ENCODE measurements at regions not wholly inside any gene's neighbourhood (a gene's known extent, or its start where the extent isn't known, plus 50 kb on each side); places are given as distances from the start of the nearest gene placed in this dataset.

DNA sequence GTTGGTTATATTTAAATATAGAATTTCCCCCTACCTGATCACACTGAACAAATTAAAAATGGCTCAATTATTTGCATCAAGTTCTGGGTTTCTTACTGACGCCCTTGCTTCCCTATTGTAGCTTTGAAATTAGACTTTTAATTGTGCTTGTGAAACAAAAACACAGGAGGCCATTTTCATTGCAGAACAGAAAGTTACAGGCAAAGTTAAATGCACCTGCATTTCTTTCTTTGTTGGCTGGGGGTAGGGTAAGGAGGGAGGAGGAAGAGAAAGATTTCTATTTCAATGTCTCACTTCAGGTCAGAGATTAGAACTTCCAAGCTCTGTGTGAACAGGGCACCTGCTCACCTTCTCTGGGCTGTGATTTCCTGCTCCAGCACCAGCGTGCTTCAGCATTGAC is 199.6 kb downstream of the BCL11A start (continued):
- TF ChIP-seq SNAI2 (CRISPR knock-in tag; IDR thresholded peaks at IDR 0.05) (no peak), TCF4 (CRISPR knock-in tag; IDR thresholded peaks at IDR 0.05; ENCODE audit: borderline replicate concordance) (no peak), CSDC2 (CRISPR knock-in tag; IDR thresholded peaks at IDR 0.05) (no peak)
- TF ChIP-seq, protein P1, sequence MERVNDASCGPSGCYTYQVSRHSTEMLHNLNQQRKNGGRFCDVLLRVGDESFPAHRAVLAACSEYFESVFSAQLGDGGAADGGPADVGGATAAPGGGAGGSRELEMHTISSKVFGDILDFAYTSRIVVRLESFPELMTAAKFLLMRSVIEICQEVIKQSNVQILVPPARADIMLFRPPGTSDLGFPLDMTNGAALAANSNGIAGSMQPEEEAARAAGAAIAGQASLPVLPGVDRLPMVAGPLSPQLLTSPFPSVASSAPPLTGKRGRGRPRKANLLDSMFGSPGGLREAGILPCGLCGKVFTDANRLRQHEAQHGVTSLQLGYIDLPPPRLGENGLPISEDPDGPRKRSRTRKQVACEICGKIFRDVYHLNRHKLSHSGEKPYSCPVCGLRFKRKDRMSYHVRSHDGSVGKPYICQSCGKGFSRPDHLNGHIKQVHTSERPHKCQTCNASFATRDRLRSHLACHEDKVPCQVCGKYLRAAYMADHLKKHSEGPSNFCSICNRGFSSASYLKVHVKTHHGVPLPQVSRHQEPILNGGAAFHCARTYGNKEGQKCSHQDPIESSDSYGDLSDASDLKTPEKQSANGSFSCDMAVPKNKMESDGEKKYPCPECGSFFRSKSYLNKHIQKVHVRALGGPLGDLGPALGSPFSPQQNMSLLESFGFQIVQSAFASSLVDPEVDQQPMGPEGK (CRISPR knock-in tag; IDR thresholded peaks at IDR 0.05; ENCODE audit: borderline replicate concordance), result no peak

DNA sequence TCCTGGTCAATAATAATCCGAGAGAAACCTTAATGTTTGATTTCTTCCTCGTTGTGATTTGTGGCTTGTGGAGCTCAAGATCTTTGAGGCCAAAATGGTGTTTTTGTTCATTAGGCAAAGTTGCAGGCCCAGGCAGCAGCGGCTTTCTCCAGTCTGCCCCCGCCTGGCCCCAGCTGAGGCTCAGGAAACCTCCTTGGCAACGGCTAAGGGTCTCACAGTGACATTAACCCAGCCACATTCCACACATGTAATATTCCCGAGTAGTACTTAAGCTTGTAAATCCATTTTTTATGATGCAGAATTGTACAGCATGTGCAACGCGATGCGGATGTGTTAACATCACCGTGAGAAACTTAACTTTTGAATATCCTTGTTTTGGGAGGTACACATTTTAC is 200.1 kb downstream of the BCL11A start:
- TF ChIP-seq, protein P2, sequence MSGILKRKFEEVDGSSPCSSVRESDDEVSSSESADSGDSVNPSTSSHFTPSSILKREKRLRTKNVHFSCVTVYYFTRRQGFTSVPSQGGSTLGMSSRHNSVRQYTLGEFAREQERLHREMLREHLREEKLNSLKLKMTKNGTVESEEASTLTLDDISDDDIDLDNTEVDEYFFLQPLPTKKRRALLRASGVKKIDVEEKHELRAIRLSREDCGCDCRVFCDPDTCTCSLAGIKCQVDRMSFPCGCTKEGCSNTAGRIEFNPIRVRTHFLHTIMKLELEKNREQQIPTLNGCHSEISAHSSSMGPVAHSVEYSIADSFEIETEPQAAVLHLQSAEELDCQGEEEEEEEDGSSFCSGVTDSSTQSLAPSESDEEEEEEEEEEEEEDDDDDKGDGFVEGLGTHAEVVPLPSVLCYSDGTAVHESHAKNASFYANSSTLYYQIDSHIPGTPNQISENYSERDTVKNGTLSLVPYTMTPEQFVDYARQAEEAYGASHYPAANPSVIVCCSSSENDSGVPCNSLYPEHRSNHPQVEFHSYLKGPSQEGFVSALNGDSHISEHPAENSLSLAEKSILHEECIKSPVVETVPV (CRISPR knock-in tag; IDR thresholded peaks at IDR 0.05), result no peak
- TF ChIP-seq RARB (CRISPR knock-in tag; IDR thresholded peaks at IDR 0.05) (no peak), BACH2 (CRISPR knock-in tag; IDR thresholded peaks at IDR 0.05; ENCODE audit: borderline replicate concordance) (no peak), ZFP30 (CRISPR knock-in tag; IDR thresholded peaks at IDR 0.05) (no peak), PPARA (CRISPR knock-in tag; IDR thresholded peaks at IDR 0.05; ENCODE audit: borderline replicate concordance) (no peak), ZNF8 (CRISPR knock-in tag; IDR thresholded peaks at IDR 0.05) (no peak), ESRRG (CRISPR knock-in tag; IDR thresholded peaks at IDR 0.05) (no peak), ZNF565 (CRISPR knock-in tag; conservative IDR thresholded peaks at IDR 0.05; ENCODE audit: low read depth) (no peak), GLIS3 (CRISPR knock-in tag; IDR thresholded peaks at IDR 0.05) (no peak), ZNF70 (CRISPR knock-in tag; IDR thresholded peaks at IDR 0.05) (no peak), ISL1 (CRISPR knock-in tag; IDR thresholded peaks at IDR 0.05) (no peak), TOX (CRISPR knock-in tag; IDR thresholded peaks at IDR 0.05; ENCODE audit: borderline replicate concordance) (no peak)
- TF ChIP-seq, protein P3, sequence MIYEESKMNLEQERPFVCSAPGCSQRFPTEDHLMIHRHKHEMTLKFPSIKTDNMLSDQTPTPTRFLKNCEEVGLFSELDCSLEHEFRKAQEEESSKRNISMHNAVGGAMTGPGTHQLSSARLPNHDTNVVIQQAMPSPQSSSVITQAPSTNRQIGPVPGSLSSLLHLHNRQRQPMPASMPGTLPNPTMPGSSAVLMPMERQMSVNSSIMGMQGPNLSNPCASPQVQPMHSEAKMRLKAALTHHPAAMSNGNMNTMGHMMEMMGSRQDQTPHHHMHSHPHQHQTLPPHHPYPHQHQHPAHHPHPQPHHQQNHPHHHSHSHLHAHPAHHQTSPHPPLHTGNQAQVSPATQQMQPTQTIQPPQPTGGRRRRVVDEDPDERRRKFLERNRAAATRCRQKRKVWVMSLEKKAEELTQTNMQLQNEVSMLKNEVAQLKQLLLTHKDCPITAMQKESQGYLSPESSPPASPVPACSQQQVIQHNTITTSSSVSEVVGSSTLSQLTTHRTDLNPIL (CRISPR knock-in tag; IDR thresholded peaks at IDR 0.05; ENCODE audit: low read depth), result no peak
- TF ChIP-seq, protein P1 (CRISPR knock-in tag; IDR thresholded peaks at IDR 0.05; ENCODE audit: borderline replicate concordance), result no peak
- ATAC-seq, result no peak

DNA sequence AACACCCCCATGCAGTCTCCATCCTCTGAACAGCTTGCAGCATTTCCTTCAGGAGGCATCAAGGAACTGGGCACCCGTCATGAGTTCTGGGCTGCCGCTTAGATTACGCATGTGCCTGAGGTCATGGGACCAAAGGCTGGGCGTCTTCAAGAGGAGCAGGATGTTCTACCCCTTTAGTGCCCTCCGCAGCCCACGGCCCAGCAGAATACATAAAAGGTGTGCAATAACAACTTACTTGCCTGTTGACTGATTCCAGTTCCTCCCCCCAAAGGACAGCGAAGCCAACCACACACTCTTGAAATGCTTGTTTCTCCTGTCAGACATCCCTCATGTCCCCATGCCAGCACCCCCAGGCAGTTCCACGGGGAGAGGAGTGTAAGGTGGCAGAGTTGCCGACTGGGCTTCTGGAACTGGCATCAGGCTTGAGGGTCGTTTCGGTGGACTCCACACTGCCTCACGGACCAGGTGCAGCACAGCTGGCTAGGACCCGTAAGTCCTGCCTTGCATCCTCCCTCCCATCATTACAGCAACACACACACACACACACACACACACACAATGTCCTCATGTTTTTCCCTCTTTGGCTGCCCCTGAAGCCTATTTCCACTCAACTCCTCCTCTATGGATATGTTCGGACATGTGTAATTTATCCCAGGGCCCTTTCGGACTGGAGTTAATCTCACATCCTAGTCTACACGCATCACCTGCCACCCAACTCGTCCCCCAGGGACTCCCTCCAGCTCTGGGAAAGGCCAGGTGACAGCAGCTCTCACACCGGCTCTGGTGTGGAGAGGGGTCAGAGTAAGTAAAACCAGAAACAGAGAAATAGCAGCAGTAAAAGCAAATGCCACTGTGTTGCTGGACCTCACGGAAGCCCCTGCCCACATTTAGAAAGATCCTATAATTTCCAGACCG is 200.7 kb downstream of the BCL11A start:
- ATAC-seq, result no peak
- TF ChIP-seq ZFP3 (CRISPR knock-in tag; IDR thresholded peaks at IDR 0.05) (no peak), CSDC2 (CRISPR knock-in tag; IDR thresholded peaks at IDR 0.05) (no peak), OSR1 (CRISPR knock-in tag; IDR thresholded peaks at IDR 0.05) (no peak), TOX (CRISPR knock-in tag; IDR thresholded peaks at IDR 0.05; ENCODE audit: borderline replicate concordance) (no peak), BACH2 (CRISPR knock-in tag; IDR thresholded peaks at IDR 0.05; ENCODE audit: borderline replicate concordance) (no peak), ZFP30 (CRISPR knock-in tag; IDR thresholded peaks at IDR 0.05) (no peak), TCF4 (CRISPR knock-in tag; IDR thresholded peaks at IDR 0.05; ENCODE audit: borderline replicate concordance) (no peak), ARNTL (CRISPR knock-in tag; IDR thresholded peaks at IDR 0.05; ENCODE audit: borderline replicate concordance, low read depth) (no peak), ZNF70 (CRISPR knock-in tag; IDR thresholded peaks at IDR 0.05) (no peak)
- TF ChIP-seq, protein P1 (CRISPR knock-in tag; IDR thresholded peaks at IDR 0.05; ENCODE audit: borderline replicate concordance), result no peak
- TF ChIP-seq, protein P4, sequence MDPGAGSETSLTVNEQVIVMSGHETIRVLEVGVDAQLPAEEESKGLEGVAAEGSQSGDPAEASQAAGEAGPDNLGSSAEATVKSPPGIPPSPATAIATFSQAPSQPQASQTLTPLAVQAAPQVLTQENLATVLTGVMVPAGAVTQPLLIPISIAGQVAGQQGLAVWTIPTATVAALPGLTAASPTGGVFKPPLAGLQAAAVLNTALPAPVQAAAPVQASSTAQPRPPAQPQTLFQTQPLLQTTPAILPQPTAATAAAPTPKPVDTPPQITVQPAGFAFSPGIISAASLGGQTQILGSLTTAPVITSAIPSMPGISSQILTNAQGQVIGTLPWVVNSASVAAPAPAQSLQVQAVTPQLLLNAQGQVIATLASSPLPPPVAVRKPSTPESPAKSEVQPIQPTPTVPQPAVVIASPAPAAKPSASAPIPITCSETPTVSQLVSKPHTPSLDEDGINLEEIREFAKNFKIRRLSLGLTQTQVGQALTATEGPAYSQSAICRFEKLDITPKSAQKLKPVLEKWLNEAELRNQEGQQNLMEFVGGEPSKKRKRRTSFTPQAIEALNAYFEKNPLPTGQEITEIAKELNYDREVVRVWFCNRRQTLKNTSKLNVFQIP (CRISPR knock-in tag; IDR thresholded peaks at IDR 0.05; ENCODE audit: borderline replicate concordance, low read depth), result no peak
- TF ChIP-seq, protein P5, sequence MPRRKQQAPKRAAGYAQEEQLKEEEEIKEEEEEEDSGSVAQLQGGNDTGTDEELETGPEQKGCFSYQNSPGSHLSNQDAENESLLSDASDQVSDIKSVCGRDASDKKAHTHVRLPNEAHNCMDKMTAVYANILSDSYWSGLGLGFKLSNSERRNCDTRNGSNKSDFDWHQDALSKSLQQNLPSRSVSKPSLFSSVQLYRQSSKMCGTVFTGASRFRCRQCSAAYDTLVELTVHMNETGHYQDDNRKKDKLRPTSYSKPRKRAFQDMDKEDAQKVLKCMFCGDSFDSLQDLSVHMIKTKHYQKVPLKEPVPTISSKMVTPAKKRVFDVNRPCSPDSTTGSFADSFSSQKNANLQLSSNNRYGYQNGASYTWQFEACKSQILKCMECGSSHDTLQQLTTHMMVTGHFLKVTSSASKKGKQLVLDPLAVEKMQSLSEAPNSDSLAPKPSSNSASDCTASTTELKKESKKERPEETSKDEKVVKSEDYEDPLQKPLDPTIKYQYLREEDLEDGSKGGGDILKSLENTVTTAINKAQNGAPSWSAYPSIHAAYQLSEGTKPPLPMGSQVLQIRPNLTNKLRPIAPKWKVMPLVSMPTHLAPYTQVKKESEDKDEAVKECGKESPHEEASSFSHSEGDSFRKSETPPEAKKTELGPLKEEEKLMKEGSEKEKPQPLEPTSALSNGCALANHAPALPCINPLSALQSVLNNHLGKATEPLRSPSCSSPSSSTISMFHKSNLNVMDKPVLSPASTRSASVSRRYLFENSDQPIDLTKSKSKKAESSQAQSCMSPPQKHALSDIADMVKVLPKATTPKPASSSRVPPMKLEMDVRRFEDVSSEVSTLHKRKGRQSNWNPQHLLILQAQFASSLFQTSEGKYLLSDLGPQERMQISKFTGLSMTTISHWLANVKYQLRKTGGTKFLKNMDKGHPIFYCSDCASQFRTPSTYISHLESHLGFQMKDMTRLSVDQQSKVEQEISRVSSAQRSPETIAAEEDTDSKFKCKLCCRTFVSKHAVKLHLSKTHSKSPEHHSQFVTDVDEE (CRISPR knock-in tag; IDR thresholded peaks at IDR 0.05), result no peak
- TF ChIP-seq, protein P3 (CRISPR knock-in tag; IDR thresholded peaks at IDR 0.05; ENCODE audit: low read depth), result no peak
